K562 (cell line): ENCODE measurements at regions not wholly inside any gene's neighbourhood (a gene's known extent, or its start where the extent isn't known, plus 50 kb on each side); places are given as distances from the start of the nearest gene placed in this dataset.

ENCODE experiments used
- ATAC-seq: fragments of 200-7000 bp; cut with Tn5 transposase; 3 replicates; pipeline ENCODE4 v1.9.1; 2020; ENCODE audit warnings: moderate library complexity
- BruUV-seq: library from RNA; stranded (reverse); fragments of 400-500 nt; replicated peaks from 2 replicates; lab custom pipeline; 2021; lab: Mats Ljungman, UMichigan
- CTCF ChIA-PET: fragments of 300-600 bp; formaldehyde crosslinking; extraction: SDS; loops from one replicate; lab custom pipeline; 2021; ENCODE audit warnings: low intra/inter-chr PET ratio; lab: Yijun Ruan, JAX
- POLR2A ChIA-PET: fragments of 300-600, 350-650 bp; sonication (Branson Sonifier 250); formaldehyde crosslinking; extraction: SDS; loops from one replicate; lab custom pipeline; 2021; ENCODE audit warnings: antibody characterized with exemption, inconsistent platforms; lab: Yijun Ruan, JAX
- DNase-seq, 4 experiments: peaks; one replicate each; pipeline versions ENCODE4 v3.0.0 to v3.0.0-alpha.2; 2011 to 2018; ENCODE audit warnings: low spot score in 3 of 4, mixed read lengths in 3 of 4; ENCODE audit errors: extremely low read depth in 1 of 4
- FAIRE-seq: peaks from 2 replicates; lab custom pipeline; 2011; peaks lifted over from hg19 to GRCh38; lab: Jason Lieb, UNC
- H2AFZ ChIP-seq: 2 replicates; pipeline ENCODE4 v1.6.0; 2011; ENCODE audit warnings: low read depth, low read length, control low read depth, inconsistent platforms
- H3K27ac ChIP-seq: fragments of 200-600 bp; 3 replicates; pipeline ENCODE4 v1.8.0; 2011; ENCODE audit warnings: low read depth, mild to moderate bottlenecking, control low read depth, inconsistent platforms, low read length, moderate library complexity, mixed read lengths; ENCODE audit errors: extremely low read depth
- H3K27me3 ChIP-seq, 2 experiments: fragments of 300-600 bp in 1 of 2; 2 replicates in 1 of 2; 3 replicates in 1 of 2; pipeline versions ENCODE4 v1.6.0 to v1.8.0; 2011; ENCODE audit warnings: inconsistent platforms in 2 of 2, low read length in 2 of 2, mild to moderate bottlenecking in 1 of 2, mixed read lengths in 1 of 2, moderate library complexity in 1 of 2; ENCODE audit not compliant: control insufficient read depth in 2 of 2, insufficient read depth in 2 of 2
- H3K36me3 ChIP-seq: fragments of 300-600 bp; 3 replicates; pipeline ENCODE4 v1.8.0; 2011; ENCODE audit warnings: mild to moderate bottlenecking, low read length, inconsistent platforms; ENCODE audit not compliant: control insufficient read depth, insufficient read depth
- H3K4me1 ChIP-seq, 2 experiments: fragments of 200-600 bp in 1 of 2; replicated peaks in 1 of 2; 2 replicates in 1 of 2; 3 replicates in 1 of 2; pipeline versions ENCODE4 v1.5.1 to v1.8.0; 2011; ENCODE audit warnings: inconsistent platforms in 2 of 2, low read length in 2 of 2, mild to moderate bottlenecking in 1 of 2, mixed read lengths in 1 of 2, moderate library complexity in 1 of 2; ENCODE audit not compliant: control insufficient read depth in 2 of 2, insufficient read depth in 2 of 2
- H3K4me2 ChIP-seq: 2 replicates; pipeline ENCODE4 v1.6.1; 2011; ENCODE audit warnings: low read length, control low read depth, inconsistent platforms, mixed read lengths; ENCODE audit not compliant: insufficient read depth
- H3K4me3 ChIP-seq: fragments of 200-600 bp; sonication (generic), shearing (Covaris generic); 2 replicates; pipeline ENCODE4 v1.5.1; 2016; ENCODE audit warnings: control low read depth, inconsistent platforms
- H3K79me2 ChIP-seq: fragments of 200-600 bp; 3 replicates; pipeline ENCODE4 v1.8.0; 2011; ENCODE audit warnings: low read length, inconsistent platforms; ENCODE audit not compliant: control insufficient read depth, insufficient read depth
- H3K9ac ChIP-seq, 2 experiments: 2 replicates each; pipeline versions ENCODE4 v1.6.0 to v1.6.1; 2011; ENCODE audit warnings: low read depth in 2 of 2, low read length in 2 of 2, control low read depth in 1 of 2, inconsistent platforms in 1 of 2, mild to moderate bottlenecking in 1 of 2, mixed read lengths in 1 of 2; ENCODE audit not compliant: insufficient read depth in 1 of 2
- H3K9me1 ChIP-seq: one replicate; pipeline ENCODE4 v1.6.0; 2011; ENCODE audit warnings: inconsistent platforms, mild to moderate bottlenecking, low read length, moderate library complexity; ENCODE audit not compliant: control insufficient read depth, insufficient read depth
- H3K9me3 ChIP-seq: replicated peaks from 2 replicates; pipeline ENCODE4 v1.5.1; 2011; ENCODE audit warnings: low read depth, low read length, inconsistent platforms; ENCODE audit not compliant: control insufficient read depth, insufficient read depth
- H4K20me1 ChIP-seq: replicated peaks from 2 replicates; pipeline ENCODE4 v1.6.1; 2011; ENCODE audit warnings: low read length, inconsistent platforms, mixed read lengths; ENCODE audit not compliant: control insufficient read depth, insufficient read depth
- BHLHE40 ChIP-seq: IDR thresholded peaks from 2 replicates; pipeline ENCODE4 v1.6.1; 2011; ENCODE audit warnings: low read length, improper control_type of control experiment
- CCNT2 ChIP-seq: IDR thresholded peaks from 2 replicates; pipeline ENCODE4 v1.6.1; 2011; ENCODE audit warnings: borderline replicate concordance, low read depth, mild to moderate bottlenecking, moderate library complexity, mixed read lengths, low read length; ENCODE audit not compliant: insufficient read length; ENCODE audit errors: extremely low read depth
- FOS ChIP-seq: IDR thresholded peaks from 3 replicates; pipeline ENCODE4 v1.6.1; 2011; ENCODE audit not compliant: insufficient read length; ENCODE audit errors: extremely low read depth
- MCM2 ChIP-seq: fragments of 450-650 bp; IDR thresholded peaks from 2 replicates; pipeline ENCODE4 v1.6.1; 2017; ENCODE audit warnings: low read depth, mild to moderate bottlenecking
- RBBP5 ChIP-seq: fragments of 200-600 bp; sonication (generic); IDR thresholded peaks from 2 replicates; pipeline ENCODE4 v1.6.1; 2012; ENCODE audit warnings: borderline replicate concordance, mild to moderate bottlenecking, low read length, control low read depth, inconsistent platforms; ENCODE audit not compliant: insufficient read depth, poor library complexity, severe bottlenecking
- SAFB2 ChIP-seq: fragments of 200-400 bp; formaldehyde crosslinking; IDR thresholded peaks from 2 replicates; pipeline ENCODE4 v1.6.1; 2018; ENCODE audit warnings: borderline replicate concordance, low read length, low read depth, moderate library complexity; ENCODE audit not compliant: severe bottlenecking
- ZFP1 ChIP-seq: fragments of 450-650 bp; formaldehyde crosslinking; IDR thresholded peaks from 2 replicates; pipeline ENCODE4 v1.4.0; 2020; ENCODE audit warnings: mild to moderate bottlenecking, mixed read lengths
- ZNF561 ChIP-seq: fragments of 450-650 bp; formaldehyde crosslinking; conservative IDR thresholded peaks from 2 replicates; pipeline ENCODE4 v1.4.0; 2020; ENCODE audit warnings: mild to moderate bottlenecking, moderate library complexity
- WGBS: fragments of 100-300 bp; shearing (Covaris generic); methylation state at CpG from one replicate; pipeline ENCODE4 v1.1.6; 2016; ENCODE audit warnings: low coverage, mixed read lengths; ENCODE audit not compliant: insufficient coverage; ENCODE audit errors: missing lambda C conversion rate; 5-methylcytosine and 5-hydroxymethylcytosine counted together
- in situ Hi-C: fragments of 300-500 bp; cut with MboI; formaldehyde crosslinking; loops from 4 replicates; pipeline ENCODE4 v1.15.0; 2018; ENCODE audit warnings: inconsistent platforms, mixed read lengths
- intact Hi-C: fragments of 100-400 bp; cut with micrococcal nuclease; formaldehyde crosslinking; loops from 2 replicates; pipeline ENCODE4 v1.14.2; 2022
- TF ChIP-seq, protein P1 (sequence below), 2 experiments: fragments of 450-650 bp; IDR thresholded peaks; 2 replicates each; pipeline ENCODE4 v1.6.1; 2018; ENCODE audit warnings: mild to moderate bottlenecking in 2 of 2, low read depth in 1 of 2; ENCODE audit not compliant: partially characterized antibody in 2 of 2

DNA sequence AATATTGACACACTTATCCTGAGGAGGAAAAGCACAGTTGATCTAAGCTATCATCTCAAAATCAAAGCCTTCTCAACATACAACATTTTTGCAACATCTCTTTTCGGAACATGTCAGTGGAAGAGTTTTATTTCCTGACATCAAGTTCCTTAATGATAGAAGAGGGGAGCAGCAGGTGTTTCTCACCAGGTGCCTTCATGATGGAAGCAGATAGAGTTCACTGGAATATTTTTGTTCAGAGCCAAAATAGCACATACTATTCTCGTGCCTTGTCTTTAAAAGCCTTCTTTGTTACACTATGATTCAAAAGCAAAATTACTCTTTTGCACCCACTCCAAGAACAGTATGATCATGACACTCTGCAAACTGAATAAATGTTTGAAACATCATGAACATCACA lies 176.9 kb upstream of the CCNG1 start:
- no peak overlapping the region for H3K4me3 ChIP-seq
- BruUV-seq, result no TSS peak
- H3K9ac ChIP-seq, result no peak overlapping the region
- H3K4me1 ChIP-seq, result no peaks in the 10 kb centered on the region
- H3K9me1 ChIP-seq, result no peaks in the 10 kb centered on the region
- ATAC-seq (no peak), DNase-seq (no peak), FAIRE-seq (no peak)
- H3K9me3 ChIP-seq, result no peaks in the 10 kb centered on the region
- no peaks in the 10 kb centered on the region for H3K79me2 ChIP-seq
- no peak overlapping the region for H3K27ac ChIP-seq
- in situ Hi-C loops (no loop called here), intact Hi-C loops (no loop called here)
- H3K36me3 ChIP-seq, result no peaks in the 10 kb centered on the region
- H3K27me3 ChIP-seq, result no peaks in the 10 kb centered on the region
- CTCF ChIA-PET, result no interaction called here
- 10% methylated on average over 2 of the region's 2 CpGs for WGBS
- POLR2A ChIA-PET, result no interaction called here
- H3K4me2 ChIP-seq, result no peak overlapping the region
- H4K20me1 ChIP-seq, result no peaks in the 10 kb centered on the region
- no peak overlapping the region for H2AFZ ChIP-seq
- TF ChIP-seq SAFB2, result no peak
- TF ChIP-seq ZFP1, result no peak
- no peak for TF ChIP-seq MCM2
- TF ChIP-seq CCNT2, result no peak
- no peak for TF ChIP-seq RBBP5
- no peak for TF ChIP-seq ZNF561 (CRISPR knock-in tag)
- TF ChIP-seq FOS, result no peak
- TF ChIP-seq BHLHE40, result no peak
- TF ChIP-seq, protein P1, sequence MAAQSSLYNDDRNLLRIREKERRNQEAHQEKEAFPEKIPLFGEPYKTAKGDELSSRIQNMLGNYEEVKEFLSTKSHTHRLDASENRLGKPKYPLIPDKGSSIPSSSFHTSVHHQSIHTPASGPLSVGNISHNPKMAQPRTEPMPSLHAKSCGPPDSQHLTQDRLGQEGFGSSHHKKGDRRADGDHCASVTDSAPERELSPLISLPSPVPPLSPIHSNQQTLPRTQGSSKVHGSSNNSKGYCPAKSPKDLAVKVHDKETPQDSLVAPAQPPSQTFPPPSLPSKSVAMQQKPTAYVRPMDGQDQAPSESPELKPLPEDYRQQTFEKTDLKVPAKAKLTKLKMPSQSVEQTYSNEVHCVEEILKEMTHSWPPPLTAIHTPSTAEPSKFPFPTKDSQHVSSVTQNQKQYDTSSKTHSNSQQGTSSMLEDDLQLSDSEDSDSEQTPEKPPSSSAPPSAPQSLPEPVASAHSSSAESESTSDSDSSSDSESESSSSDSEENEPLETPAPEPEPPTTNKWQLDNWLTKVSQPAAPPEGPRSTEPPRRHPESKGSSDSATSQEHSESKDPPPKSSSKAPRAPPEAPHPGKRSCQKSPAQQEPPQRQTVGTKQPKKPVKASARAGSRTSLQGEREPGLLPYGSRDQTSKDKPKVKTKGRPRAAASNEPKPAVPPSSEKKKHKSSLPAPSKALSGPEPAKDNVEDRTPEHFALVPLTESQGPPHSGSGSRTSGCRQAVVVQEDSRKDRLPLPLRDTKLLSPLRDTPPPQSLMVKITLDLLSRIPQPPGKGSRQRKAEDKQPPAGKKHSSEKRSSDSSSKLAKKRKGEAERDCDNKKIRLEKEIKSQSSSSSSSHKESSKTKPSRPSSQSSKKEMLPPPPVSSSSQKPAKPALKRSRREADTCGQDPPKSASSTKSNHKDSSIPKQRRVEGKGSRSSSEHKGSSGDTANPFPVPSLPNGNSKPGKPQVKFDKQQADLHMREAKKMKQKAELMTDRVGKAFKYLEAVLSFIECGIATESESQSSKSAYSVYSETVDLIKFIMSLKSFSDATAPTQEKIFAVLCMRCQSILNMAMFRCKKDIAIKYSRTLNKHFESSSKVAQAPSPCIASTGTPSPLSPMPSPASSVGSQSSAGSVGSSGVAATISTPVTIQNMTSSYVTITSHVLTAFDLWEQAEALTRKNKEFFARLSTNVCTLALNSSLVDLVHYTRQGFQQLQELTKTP (IDR thresholded peaks at IDR 0.05; ENCODE audit: low read depth in 1 of 2, partially characterized antibody in 2 of 2), result no peak
